ENCODE measurements at regions not wholly inside any gene's neighbourhood (a gene's known extent, or its start where the extent isn't known, plus 50 kb on each side); places are given as distances from the start of the nearest gene placed in this dataset.

- Histone ChIP-seq H3K9me3 (ENCODE audit: insufficient read depth in 2 of 2, low read depth in 1 of 2, low read length in 1 of 2) (peaks cover 7 to 10% of the 10 kb centered on the region in 2 experiments; a peak in 3 of 4 replicates), H3K23me2 (ENCODE audit: low read depth, low read length) (no peaks in the 10 kb centered on the region), H4K5ac (ENCODE audit: insufficient read length, low read depth, low read length) (no peak overlapping the region), H3K14ac (ENCODE audit: insufficient read length) (no peak overlapping the region), H2BK120ac (replicated peaks; ENCODE audit: low read depth, low read length) (no peak overlapping the region), H3K9ac (replicated peaks in 1 of 4; ENCODE audit: extremely low read depth in 1 of 4, low read depth in 3 of 4, low read length in 3 of 4) (no peak overlapping the region), H3K4ac (replicated peaks; ENCODE audit: insufficient read length, low read depth, low read length) (no peak overlapping the region), H2BK15ac (ENCODE audit: low read length) (no peak overlapping the region), H3K27me3 (replicated peaks in 1 of 4; ENCODE audit: control insufficient read depth in 3 of 4, extremely low read depth in 1 of 4, insufficient read depth in 3 of 4, low read length in 3 of 4) (no peaks in the 10 kb centered on the region), H3K27ac (ENCODE audit: low read depth, low read length) (no peak overlapping the region), H3K4me1 (replicated peaks in 1 of 4; ENCODE audit: control insufficient read depth in 3 of 4, insufficient read depth in 4 of 4, low read length in 3 of 4) (peaks cover 0 to 5% (median 2%) of the 10 kb centered on the region in 4 experiments; a peak in 2 of 7 replicates), H2BK12ac (ENCODE audit: low read depth, low read length) (no peak overlapping the region), H2AK5ac (ENCODE audit: low read depth, low read length) (no peak overlapping the region), H2BK5ac (ENCODE audit: low read depth, low read length) (no peak overlapping the region), H3K36me3 (ENCODE audit: control insufficient read depth in 2 of 4, insufficient read depth in 4 of 4, low read length in 3 of 4) (no peaks in the 10 kb centered on the region), H4K8ac (ENCODE audit: extremely low read depth, insufficient read depth, low read length) (no peak overlapping the region), H4K91ac (replicated peaks; ENCODE audit: insufficient read length, low read length) (no peak overlapping the region), H4K20me1 (replicated peaks in 1 of 2; ENCODE audit: control insufficient read depth in 1 of 2, insufficient read depth in 2 of 2, low read length in 2 of 2) (no peaks in the 10 kb centered on the region), H3K18ac (ENCODE audit: extremely low read depth, low read length) (no peak overlapping the region), H3K79me1 (ENCODE audit: low read depth, low read length) (no peaks in the 10 kb centered on the region), H3K4me3 (ENCODE audit: extremely low read depth in 1 of 4, insufficient read depth in 2 of 4, low read depth in 3 of 4, low read length in 4 of 4) (no peak overlapping the region), H2AFZ (ENCODE audit: low read length) (no peak overlapping the region), H3K23ac (ENCODE audit: insufficient read length) (no peak overlapping the region), H2BK20ac (ENCODE audit: low read length) (no peak overlapping the region), H3K56ac (replicated peaks; ENCODE audit: insufficient read length, low read depth, low read length) (no peak overlapping the region), H3K79me2 (ENCODE audit: control insufficient read depth in 1 of 2, insufficient read depth in 2 of 2, low read length in 2 of 2) (no peaks in the 10 kb centered on the region), H3K4me2 (ENCODE audit: insufficient read depth in 1 of 2, low read depth in 2 of 2, low read length in 2 of 2) (no peak overlapping the region)
- ChIA-PET CTCF (ENCODE audit: partially characterized antibody) (interaction anchor here (0.6 to 0.9 kb wide), 2 partner anchors 22 to 23 kb away, joined by 3 read pairs; no protein-coding TSS in a partner anchor), POLR2A (ENCODE audit: partially characterized antibody) (interaction anchor here (0.6 kb wide), 1 partner anchor 64 kb away, joined by 3 read pairs; no protein-coding TSS in a partner anchor)
- FAIRE-seq = no peak
- no peak for DNase-seq (ENCODE audit: low read depth in 1 of 2, low spot score in 2 of 2)
- 43% methylated on average over 3 of the region's 3 CpGs; no CpG with 5 or more reads in 1 of the 2 experiments for WGBS, 2 experiments (ENCODE audit: extremely low coverage in 1 of 2, insufficient coverage in 1 of 2, insufficient read length in 1 of 2, insufficient replicate concordance in 2 of 2, low coverage in 1 of 2, low lambda C conversion rate in 2 of 2, missing lambda C conversion rate in 1 of 2)
- no peak for TF ChIP-seq TBP (IDR thresholded peaks at IDR 0.05; ENCODE audit: low read depth, low read length)
Measured at GRCh38 chr2:134107402-134107801, 146.5 kb upstream of the MGAT5 start.

All from H1 (cell line).